GM20431 (cell line): ENCODE measurements at regions not wholly inside any gene's neighbourhood (a gene's known extent, or its start where the extent isn't known, plus 50 kb on each side); places are given as distances from the start of the nearest gene placed in this dataset.

Experiments
- in situ Hi-C: fragments of 300-500 bp; cut with MseI, MboI; formaldehyde crosslinking; loops from one replicate; pipeline ENCODE4 v1.15.0; 2020; ENCODE audit warnings: low sequenced_read_pairs; ENCODE audit not compliant: unreplicated experiment

DNA sequence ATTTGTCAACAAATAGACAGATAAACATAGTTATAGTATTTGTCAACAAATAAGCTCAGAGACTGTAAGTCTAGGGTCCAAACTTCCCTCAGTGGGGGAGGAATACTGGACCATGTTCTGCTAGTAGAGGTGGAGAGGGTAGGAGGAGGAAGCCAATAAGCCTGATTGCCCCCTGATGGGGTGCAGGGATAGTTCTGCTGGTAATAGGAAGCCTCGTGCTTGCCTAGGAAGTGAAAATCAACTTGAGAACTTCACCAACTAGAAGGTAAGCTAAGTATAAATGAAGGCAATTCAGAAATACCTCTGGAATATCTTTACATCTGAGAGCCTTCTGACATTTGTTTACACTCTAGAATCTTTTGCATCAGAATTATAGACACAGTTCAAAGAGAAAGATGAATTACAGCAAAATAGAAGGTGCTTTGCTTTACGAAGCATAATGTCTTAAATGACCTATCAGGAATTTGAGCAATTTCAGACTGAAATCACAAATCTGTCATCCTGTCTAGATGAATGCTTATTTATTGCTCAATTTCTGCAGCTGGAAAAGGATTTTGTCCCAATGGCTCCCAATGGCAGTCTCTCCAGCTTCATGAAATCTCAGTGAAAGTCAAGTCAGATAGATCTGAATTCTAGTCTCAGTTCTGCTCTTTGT is 225.6 kb upstream of the TBC1D5 start:
- in situ Hi-C loops = no loop called here

DNA sequence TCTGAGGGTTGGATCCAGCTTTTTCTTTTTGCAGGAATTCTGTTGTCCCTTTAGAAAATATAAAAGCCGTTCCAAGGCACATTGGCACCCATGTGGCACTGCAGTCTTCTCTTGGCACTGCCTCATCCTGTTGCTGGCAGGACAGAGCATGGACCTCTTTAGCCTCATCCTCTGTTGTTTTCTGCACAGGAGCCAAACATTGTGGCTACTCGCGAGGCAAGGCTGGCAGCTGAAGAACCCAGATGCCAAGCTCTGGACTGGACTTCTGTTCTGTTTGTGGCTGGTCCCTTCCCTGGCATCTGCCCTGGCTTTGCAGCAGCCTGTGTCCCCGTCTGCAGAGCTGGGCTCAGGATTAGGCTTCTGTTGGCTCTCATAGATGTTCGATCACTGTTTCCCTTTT is 224.7 kb upstream of the TBC1D5 start:
- in situ Hi-C loops = no loop called here

DNA sequence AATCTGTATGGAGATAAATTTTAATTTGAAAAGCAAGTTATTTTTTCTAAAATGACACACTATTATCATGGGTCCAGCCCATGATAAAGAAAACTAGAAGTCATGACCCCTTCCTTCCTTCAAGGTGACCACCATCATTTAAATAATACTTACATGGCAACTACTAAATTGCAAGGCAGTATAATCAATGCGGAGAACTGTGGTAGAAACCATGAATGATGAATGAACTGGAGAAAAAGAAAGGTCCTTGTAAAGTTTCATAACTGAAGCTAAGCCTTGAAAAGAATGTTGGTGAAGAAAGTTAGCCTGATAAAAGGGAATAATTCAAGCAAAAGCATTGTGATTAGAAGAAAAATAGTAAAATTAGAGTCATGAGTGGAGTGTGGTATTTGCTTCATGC is 222.9 kb upstream of the TBC1D5 start:
- in situ Hi-C loops = no loop called here

DNA sequence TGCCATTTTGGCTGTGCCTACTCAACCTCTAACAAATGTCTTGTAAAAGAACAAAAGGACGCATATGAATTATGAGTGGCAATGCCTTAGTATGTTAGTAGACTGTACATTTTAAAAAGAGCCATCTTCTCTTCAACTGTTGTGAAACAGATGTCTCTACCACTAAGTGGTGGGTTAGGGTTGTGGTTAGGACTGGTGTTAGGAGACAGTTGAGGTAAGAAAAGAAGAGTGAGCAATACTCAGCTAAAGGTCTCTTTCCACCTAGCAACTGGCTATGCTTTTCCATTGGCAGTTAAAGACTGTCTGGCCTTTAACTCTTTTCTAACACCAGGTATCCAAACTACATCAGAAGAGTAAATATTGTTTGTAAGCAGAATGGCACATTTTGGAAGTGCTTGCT is 221.7 kb upstream of the TBC1D5 start:
- in situ Hi-C loops = no loop called here

DNA sequence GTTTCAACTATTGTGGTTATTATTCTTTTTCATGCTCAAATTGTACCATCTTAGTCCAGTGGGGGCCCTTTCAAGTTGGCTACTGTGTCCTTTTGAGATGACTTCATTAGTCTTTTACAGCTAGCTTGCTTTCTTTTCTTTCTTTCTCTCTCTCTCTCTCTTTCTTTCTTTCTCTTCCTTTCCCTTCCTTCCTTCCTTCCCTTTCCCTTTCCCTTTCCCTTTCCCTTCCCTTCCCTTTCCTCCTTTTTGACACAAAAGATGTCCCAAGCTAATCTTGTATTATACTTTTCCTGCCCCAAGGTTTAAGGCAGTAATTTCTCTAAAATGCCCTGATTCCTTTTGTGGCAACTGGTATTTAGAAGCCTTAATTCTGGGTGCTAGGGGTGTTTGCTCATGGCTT is 213.0 kb upstream of the TBC1D5 start:
- in situ Hi-C loops = no loop called here

DNA sequence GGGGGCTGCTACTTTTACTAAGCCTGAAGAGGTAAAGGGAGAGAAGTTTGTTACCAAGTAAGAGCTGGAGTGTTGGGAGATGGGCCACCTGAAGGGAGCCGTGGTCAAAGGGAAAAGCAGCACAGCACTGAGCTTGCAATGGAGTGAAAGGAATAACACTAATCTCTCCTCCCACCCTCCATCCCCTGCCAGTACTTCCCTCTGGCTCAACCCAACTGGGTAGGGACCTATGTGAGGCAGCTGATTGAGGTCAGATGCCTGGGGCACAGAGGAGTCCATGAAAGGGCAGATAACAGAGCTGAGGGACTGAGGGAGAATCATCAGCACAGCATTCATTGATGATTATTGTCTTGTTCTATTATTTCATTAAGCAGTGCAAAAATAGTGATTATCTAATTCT is 212.4 kb upstream of the TBC1D5 start:
- in situ Hi-C loops = no loop called here

DNA sequence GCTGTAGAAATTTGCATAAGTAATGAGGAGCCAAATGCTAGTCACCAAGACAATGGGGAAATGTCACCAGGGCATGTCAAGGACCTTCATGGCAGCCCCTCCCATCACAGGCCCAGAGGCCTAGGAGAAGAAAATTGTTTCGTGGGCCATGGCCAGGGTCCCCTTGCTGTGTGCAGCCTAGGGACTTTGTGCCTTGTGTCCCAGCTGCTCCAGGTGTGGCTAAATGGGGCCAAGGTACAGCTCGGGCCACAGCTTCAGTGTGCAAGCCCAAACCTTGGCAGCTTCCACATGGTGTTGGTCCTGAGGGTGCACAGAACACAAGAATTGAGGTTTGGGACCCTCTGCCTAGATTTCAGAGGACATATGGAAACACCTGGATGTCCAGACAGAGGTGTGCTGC is 208.8 kb upstream of the TBC1D5 start:
- in situ Hi-C loops = no loop called here

DNA sequence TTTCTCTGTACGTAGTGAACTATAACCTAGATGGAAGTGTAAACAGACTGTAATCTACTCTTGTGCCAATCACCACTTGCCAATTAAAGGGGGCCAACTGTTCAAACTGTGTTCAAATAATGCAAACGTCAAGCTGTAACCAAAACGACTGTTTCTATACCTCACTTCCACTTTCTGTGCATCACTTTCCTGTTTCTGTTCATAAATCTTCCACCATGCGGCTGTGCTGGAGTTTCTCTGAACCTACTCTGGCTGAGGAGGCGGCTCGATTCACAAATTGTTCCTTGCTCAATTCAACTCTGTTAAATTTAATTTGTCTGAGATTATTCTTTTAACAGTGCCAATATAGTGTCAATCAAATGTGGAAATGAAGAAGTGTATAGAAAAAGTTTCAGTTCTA is 206.7 kb upstream of the TBC1D5 start:
- in situ Hi-C loops = no loop called here

DNA sequence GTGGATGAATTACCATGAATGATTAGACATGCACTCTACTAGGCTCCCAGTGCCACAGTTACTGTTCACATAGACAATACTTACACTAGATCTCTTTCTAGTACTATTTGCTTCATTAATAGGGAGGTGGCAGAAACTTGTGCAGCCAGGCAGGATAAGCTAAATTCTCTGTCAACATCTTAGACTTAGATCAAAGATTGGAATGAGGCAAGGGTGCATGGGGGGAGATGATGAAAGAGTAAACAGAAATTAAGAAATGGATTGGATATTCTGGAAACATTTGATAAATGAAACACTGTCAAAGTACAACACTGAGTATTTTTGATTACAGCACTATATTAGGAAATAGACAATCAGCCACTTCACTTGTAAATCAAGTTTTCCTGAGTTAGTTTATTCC is 205.4 kb upstream of the TBC1D5 start:
- in situ Hi-C loops = no loop called here

DNA sequence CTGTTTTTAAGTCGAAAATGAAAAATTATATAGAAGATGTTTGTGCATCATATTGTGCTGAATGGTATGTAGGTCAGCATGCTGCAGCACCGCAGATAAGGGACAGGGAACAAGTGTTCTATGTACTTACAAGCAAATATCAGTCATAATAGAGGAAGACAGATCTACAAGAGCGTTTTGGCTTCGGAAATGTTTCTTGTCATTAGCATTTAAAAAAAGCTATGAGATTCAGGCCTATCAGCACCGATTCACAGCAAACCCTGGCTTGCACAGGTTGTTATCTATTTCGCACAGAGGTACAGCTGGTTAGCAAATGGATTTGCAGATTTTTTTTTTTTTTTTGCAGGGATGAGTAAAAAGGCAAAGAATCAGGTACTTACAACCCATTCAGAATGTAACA is 204.2 kb upstream of the TBC1D5 start:
- in situ Hi-C loops = no loop called here

DNA sequence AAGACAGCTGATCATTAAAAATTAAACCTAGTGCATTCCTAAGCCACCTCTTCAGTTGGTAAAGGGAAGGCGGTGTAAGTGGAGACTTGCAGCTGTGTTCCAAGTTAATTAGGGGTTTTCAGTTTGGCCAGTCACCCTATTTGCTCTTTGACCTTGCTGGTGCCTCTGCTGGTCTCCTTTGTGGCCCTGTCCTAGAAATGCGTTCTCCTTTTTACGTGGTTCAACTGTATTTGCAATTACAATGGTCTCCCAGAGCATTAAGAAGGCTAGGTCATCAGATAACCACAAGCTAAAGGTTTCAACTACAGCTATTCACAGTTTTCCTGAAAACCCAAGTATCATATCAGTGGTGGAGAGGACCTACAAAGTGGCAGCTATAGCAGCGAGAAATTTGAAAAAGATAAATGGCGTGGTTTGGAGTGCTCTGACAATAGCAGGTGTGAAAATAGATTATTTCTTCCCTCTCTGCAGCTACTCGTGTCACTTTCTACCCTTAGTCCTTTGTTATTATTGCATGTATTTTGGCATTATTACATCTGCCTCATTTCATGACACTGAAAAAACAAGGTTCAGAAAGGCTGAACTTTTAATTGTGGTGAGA is 203.5 kb upstream of the TBC1D5 start:
- in situ Hi-C loops = no loop called here

DNA sequence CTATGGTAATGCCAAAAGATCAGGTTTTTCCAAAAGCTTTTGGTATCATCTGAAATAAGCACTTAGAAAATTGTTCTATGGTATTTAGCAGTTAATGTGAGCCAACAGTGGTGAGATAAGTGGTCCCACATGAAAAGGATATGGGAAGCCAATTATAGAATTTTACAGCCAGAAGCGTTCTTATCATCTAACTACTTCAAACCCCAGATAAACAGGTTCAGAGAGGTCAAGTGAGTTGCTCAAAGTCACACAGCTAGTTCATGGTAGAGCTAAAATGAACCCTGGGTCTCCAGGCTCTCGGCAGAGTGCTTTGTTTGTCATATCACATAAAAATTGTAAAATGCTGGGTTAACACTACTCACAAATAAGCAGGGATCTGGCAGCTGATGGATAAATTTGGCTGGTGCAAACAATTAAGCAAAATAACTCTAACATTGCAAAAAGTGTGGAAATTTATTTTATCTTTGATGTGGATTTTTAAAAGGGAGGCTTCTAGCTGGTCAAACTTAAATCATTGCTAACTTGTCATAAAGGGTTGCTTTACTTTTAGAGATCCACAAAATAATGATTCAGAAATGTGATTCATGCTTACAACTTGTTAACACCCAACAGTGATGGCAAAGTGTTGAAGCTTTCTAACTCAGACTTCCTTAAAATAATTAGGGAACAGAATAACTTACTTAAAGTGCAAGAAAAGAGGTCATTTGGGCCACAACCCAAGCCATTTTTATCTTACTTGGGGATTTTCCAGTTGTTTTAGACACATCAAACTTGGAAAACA is 202.8 kb upstream of the TBC1D5 start:
- in situ Hi-C loops = no loop called here

DNA sequence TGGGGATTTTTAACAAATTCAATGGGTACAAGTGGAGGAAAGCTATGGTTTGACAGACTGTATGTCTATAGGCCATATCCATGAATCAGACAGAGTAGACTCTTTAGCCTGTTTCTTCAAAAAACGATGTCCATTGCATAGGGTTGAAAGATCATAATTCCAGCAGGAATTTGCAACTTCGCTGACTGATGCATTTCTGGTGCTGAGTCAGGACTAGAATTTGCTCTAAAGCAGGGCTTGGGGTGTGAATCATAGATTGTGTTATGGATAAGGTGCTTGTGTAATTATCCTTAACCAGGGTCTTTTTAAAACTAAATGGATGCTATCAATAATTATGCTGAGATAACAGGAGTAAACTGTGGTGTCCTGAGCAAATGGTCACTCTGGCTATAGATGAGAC is 200.4 kb upstream of the TBC1D5 start:
- in situ Hi-C loops = no loop called here

DNA sequence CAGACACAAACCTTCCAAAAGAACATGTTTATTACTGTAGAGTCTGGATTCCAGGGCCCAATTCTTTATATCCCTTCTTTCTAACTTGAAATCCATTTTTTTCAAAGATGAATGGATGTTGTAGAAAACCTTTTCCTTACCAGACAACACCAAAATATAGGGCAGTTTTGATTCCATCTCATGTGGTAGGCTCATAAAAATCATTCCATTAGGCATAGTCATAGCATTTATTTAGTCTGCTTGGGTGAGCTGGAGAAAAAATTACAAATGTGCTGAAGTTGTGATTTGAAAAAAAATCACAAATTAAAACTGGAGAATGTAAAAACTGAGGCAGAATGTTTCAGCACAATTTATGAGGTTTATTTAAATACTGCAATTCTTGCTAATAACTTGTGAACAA is 199.3 kb upstream of the TBC1D5 start:
- in situ Hi-C loops = no loop called here

DNA sequence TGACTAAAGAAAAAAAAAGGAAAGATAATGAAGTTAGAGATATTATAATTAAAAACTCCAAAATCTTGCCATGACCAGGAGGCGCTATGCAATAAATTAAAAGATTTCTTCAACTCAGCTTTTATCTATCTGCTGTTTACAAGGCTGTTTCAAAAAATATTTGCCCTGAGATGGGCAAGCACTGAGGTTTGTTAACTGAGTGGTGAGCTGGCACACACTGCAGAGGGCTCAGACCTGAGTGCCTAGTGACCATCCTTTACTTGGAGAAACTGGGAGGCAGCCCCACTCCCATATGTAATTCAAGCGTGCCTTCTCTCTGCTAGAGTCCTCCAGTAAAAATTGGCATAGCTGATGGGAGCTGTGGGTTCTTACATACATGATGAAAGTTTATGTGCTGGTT is 198.7 kb upstream of the TBC1D5 start:
- in situ Hi-C loops = no loop called here

DNA sequence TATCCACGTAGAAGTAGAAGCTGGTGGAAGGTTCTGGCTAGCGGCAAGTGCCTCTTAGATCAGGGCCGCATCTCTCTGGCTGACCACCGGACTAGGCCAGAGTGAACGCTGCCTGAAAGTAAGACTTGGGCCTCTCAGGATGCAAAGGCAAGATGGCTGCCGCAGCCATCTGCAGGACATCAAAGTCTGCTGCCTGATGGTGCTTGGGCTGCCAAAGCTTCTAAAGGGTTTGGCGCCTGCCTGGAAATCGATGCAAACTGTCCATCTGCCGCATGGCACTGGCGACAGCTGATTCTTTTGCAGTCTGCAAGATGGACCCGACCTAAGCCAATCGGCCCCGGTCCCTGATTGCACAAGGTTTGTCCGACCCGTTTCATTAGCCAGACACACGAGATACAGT is 196.7 kb upstream of the TBC1D5 start:
- in situ Hi-C loops = no loop called here

DNA sequence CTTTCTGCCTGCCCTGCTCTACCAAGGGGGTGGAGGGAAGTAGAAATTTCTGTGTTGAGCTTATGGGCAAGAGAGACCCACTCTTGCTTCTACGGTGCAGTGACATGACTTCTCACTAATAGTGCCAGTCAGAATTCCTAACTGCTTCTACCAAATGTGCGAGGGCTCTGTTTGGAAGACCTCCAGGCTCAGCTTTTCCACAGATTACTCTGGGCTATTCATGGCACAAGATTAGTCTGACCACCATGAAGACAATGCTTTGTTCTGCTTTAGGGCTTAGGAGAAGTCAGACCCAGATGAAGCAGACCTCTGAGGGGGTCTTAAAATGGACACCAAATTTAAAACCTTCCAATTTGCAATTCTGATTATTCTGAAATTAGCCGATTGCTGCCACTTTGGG is 195.9 kb upstream of the TBC1D5 start:
- in situ Hi-C loops = no loop called here

DNA sequence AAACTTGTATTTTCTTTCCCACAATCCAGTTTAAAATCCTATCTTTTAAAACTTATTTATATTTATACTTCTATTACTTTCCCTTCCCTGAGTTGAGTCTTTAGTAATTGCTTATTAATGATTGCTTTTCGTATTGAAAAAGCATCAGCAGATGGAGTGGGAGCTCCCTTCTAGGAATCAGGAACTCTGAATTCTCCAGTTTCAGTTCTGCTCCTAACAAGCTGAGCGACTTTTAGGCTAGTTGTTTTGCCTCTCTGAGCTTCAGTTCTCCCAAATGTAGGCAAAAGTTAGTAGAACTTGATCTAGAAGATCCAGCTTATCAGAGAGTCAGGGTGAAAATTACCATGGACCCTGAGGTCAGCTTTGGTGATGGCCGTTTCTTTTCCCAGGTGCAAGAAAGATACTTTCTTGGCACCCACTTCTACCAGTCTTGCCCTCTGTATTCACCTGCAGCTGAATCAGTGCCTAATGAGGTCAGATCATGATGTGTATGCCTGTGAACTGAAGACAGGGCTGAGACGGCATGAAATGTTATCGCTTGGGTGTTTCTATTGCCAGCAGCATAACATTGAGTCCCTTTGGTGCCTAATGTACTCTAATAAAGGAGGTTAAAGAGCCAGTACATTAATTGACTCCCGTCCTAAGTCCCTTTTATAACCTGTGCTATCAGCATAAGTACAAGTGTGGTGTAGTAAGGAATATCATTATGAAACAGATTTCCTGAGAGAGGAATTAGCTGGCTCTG is 194.5 kb upstream of the TBC1D5 start:
- in situ Hi-C loops = no loop called here

DNA sequence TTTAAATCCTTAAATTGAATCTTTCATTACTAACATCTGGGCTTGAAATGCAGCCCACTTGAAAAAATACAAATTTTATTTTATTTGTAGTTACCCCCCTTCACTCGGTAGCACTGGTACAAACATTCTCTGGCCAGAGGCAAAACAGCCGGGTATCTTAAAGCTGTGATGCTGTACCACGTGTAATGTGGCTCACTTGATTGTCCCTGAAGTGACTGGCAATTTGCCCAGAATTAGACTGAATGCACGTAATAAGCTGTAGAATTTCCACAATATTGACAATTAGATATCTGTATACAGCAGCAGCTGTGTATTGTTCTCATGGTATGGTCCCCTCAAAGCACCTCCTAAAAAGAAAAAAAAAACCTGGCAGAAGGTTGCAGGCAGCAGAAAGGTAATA is 192.8 kb upstream of the TBC1D5 start:
- in situ Hi-C loops = no loop called here

DNA sequence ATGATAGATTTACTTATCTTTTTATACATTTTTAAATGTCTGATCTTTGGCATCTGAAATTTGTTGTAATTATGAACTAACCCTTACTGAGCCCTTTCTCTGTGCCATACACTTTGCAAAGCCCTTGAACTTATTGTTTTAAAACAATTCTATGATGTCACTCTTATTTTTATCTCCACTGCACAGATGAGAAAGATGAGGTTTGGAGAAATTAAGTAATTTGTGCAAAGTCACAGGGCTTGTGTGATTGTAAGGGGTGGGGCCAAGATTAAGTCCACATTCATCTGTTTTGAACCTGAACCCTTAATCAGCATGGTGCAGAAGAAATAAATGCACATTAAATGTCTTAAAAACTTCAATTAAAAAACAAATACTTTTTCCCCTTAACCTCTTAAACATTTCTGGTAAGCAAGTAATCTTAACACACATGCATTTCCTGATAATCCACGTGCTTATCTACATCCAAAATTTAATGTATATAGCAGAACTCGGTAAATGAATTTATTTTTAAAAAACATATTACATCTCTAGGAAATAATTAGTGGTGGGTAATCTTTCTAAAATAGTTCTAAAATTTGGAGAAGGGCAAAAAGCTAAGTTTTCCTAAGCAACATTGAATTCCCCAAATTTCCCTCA is 189.8 kb upstream of the TBC1D5 start:
- in situ Hi-C loops = no loop called here

DNA sequence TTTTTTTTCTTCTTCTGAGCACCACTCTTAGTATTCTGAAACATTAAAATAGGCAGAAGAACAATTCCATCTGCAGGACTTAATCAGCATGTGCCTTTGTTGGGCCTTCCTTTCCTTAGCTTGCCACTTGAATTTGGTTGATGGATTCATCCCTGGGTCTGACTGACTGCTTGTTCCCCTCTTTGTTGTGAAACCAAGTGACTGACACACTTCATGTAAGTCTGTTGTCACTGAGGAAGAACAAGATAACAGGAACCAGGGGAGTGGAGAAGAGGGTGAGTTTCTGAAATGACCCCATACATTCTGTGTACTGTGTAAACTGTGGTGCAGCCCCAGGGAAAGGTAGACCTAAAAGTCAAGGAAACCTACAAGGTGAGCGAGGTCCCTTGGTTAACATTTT is 188.7 kb upstream of the TBC1D5 start:
- in situ Hi-C loops = no loop called here
